Gastroesophageal sphincter (tissue), 3 donors: ENCODE measurements at regions not wholly inside any gene's neighbourhood (a gene's known extent, or its start where the extent isn't known, plus 50 kb on each side); places are given as distances from the start of the nearest gene placed in this dataset.

Experiments used
- CTCF ChIP-seq, 4 experiments: fragments of 200-600 bp in 2 of 4; fragments of 450-650 bp in 2 of 4; sonication (generic) in 1 of 4; IDR thresholded peaks; one replicate each; pipeline ENCODE4 v1.5.1; 2017 to 2019; ENCODE audit warnings: antibody characterized with exemption in 4 of 4, mild to moderate bottlenecking in 2 of 4, moderate library complexity in 2 of 4
- POLR2A ChIP-seq, 2 donors: fragments of 450-650 bp; IDR thresholded peaks; one replicate each; pipeline ENCODE4 v1.6.1; 2017; ENCODE audit warnings: antibody characterized with exemption in 2 of 2, mild to moderate bottlenecking in 2 of 2, moderate library complexity in 1 of 2

GRCh38 chr10:36675458-36675880, 449.9 kb upstream of the ANKRD30A start:
- TF ChIP-seq CTCF (IDR thresholded peaks at IDR 0.05), result no peak
- TF ChIP-seq POLR2A (IDR thresholded peaks at IDR 0.05), result no peak
